Tibial artery (tissue), 4 donors: ENCODE measurements at regions not wholly inside any gene's neighbourhood (a gene's known extent, or its start where the extent isn't known, plus 50 kb on each side); places are given as distances from the start of the nearest gene placed in this dataset.

Source experiments
- DNase-seq, 2 donors: peaks; one replicate each; pipeline ENCODE4 v3.0.0-alpha.2; 2019
- H3K27ac ChIP-seq, 2 donors: fragments of 200-600 bp; sonication (generic) in 1 of 2; 1 replicate in 1 of 2; 2 replicates in 1 of 2; pipeline ENCODE4 v1.5.1; 2018 to 2019; ENCODE audit warnings: mild to moderate bottlenecking in 1 of 2
- H3K27me3 ChIP-seq, 2 donors: fragments of 200-600 bp; sonication (generic) in 1 of 2; one replicate each; pipeline versions ENCODE4 v1.5.1 to v1.6.0; 2016 to 2019
- H3K36me3 ChIP-seq, 3 donors: fragments of 200-600 bp; sonication (generic) in 2 of 3; one replicate each; pipeline ENCODE4 v1.5.1; 2016 to 2019; ENCODE audit warnings: mild to moderate bottlenecking in 2 of 3
- H3K4me1 ChIP-seq, 4 donors: fragments of 200-600 bp; sonication (generic) in 2 of 4; 1 replicate in 3 of 4; 2 replicates in 1 of 4; pipeline ENCODE4 v1.5.1; 2016 to 2019
- H3K4me3 ChIP-seq, 2 donors: fragments of 200-600 bp; sonication (generic) in 1 of 2; 1 replicate in 1 of 2; 2 replicates in 1 of 2; pipeline ENCODE4 v1.5.1; 2018 to 2019; ENCODE audit warnings: mild to moderate bottlenecking in 2 of 2
- H3K9me3 ChIP-seq, 3 donors: fragments of 200-600 bp; sonication (generic) in 1 of 3; one replicate each; pipeline ENCODE4 v1.5.1; 2016 to 2019
- intact Hi-C: fragments of 100-400 bp; cut with DNase I; formaldehyde crosslinking; loops from one replicate; pipeline ENCODE4 v1.15.0; 2023; ENCODE audit warnings: low total_unique reads
- TF ChIP-seq, protein P1 (sequence below), 2 experiments: fragments of 200-600 bp in 1 of 2; fragments of 450-650 bp in 1 of 2; IDR thresholded peaks; one replicate each; pipeline ENCODE4 v1.5.1; 2017 to 2019; ENCODE audit warnings: antibody characterized with exemption in 2 of 2, mild to moderate bottlenecking in 1 of 2, moderate library complexity in 1 of 2

DNA sequence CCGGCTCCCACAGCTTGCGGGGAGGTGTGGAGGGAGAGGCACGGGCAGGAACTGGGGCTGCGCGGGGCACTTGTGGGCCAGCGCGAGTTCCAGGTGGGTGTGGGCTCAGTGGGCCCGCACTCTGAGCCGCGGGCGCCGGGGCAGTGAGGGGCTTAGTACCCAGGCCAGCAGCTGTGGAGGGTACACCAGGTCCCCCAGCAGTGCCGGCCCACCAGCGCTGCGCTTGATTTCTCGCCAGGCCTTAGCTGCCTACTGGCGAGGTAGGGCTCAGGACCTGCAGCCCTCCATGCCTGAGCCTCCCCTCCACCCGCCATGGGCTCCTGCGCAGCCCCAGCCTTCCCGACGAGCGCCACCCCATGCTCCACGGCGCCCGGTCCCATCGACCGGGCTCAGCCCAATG is 337.9 kb upstream of the ACVR2A start:
- Histone ChIP-seq H3K27me3 (no peaks in the 10 kb centered on the region), H3K4me1 (peaks cover 0 to 7% (median 5%) of the 10 kb centered on the region in 4 donors), H3K36me3 (no peaks in the 10 kb centered on the region), H3K4me3 (no peak overlapping the region), H3K27ac (no peak overlapping the region), H3K9me3 (no peaks in the 10 kb centered on the region)
- intact Hi-C loops: no loop called here
- DNase-seq: no peak
- TF ChIP-seq, protein P1, sequence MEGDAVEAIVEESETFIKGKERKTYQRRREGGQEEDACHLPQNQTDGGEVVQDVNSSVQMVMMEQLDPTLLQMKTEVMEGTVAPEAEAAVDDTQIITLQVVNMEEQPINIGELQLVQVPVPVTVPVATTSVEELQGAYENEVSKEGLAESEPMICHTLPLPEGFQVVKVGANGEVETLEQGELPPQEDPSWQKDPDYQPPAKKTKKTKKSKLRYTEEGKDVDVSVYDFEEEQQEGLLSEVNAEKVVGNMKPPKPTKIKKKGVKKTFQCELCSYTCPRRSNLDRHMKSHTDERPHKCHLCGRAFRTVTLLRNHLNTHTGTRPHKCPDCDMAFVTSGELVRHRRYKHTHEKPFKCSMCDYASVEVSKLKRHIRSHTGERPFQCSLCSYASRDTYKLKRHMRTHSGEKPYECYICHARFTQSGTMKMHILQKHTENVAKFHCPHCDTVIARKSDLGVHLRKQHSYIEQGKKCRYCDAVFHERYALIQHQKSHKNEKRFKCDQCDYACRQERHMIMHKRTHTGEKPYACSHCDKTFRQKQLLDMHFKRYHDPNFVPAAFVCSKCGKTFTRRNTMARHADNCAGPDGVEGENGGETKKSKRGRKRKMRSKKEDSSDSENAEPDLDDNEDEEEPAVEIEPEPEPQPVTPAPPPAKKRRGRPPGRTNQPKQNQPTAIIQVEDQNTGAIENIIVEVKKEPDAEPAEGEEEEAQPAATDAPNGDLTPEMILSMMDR (IDR thresholded peaks at IDR 0.05): no peak

DNA sequence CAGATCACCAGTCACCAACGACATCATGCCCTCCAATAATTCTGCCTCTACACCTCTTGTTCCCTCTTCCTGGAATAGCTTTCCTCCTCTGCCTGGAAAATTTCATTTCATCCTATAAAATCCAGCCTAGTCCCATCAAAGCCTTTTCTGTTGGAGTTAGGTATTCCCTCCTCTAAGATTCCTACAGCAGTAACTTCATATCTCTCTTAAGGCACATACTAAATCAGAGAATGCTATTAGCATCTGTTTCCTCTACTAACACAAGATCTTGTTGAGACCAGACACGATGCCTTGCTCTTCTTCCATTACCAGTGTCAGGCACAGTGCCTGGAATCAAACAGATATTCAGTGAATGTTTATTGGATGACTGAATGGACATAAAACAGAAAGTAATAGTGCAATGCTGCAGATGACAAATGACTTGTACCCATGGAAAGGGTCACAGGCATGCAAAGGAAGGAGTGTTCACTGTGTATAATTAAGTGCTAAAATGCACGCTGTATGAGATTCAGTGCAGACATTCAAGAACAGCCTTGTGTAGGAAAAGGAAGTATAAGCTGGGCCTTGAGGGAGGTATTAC is 342.0 kb upstream of the ACVR2A start:
- no peaks in the 10 kb centered on the region for H3K9me3 ChIP-seq
- TF ChIP-seq, protein P1 (IDR thresholded peaks at IDR 0.05): no peak
- H3K4me1 ChIP-seq: no peaks in the 10 kb centered on the region
- intact Hi-C loops: no loop called here
- no peak overlapping the region for H3K4me3 ChIP-seq
- DNase-seq: no peak
- H3K27ac ChIP-seq: no peak overlapping the region
- no peaks in the 10 kb centered on the region for H3K27me3 ChIP-seq
- H3K36me3 ChIP-seq: no peaks in the 10 kb centered on the region

DNA sequence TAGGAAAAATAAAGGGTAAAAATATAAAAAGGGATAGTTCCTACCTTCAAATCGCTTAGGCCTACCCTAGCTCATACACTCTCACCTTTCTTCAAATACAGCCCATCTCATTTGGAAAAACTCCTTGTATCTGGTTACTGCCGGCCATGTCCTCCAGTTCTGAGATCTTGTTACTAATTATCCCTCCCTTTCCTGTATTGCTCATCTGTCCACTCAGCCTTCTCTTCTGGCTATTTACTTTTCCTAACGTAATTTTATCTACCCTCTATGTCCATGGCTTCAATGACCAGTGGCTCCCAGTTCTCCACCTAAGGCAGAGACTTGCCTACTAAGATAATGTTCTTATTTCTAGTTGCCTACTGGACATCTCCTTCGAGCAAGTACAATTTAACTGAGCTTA is 342.9 kb upstream of the ACVR2A start:
- H3K36me3 ChIP-seq: no peaks in the 10 kb centered on the region
- no peaks in the 10 kb centered on the region for H3K9me3 ChIP-seq
- H3K4me1 ChIP-seq: no peaks in the 10 kb centered on the region
- intact Hi-C loops: no loop called here
- H3K27me3 ChIP-seq: no peaks in the 10 kb centered on the region
- H3K27ac ChIP-seq: no peak overlapping the region
- no peak for DNase-seq
- no peak overlapping the region for H3K4me3 ChIP-seq
- TF ChIP-seq, protein P1 (IDR thresholded peaks at IDR 0.05): no peak

DNA sequence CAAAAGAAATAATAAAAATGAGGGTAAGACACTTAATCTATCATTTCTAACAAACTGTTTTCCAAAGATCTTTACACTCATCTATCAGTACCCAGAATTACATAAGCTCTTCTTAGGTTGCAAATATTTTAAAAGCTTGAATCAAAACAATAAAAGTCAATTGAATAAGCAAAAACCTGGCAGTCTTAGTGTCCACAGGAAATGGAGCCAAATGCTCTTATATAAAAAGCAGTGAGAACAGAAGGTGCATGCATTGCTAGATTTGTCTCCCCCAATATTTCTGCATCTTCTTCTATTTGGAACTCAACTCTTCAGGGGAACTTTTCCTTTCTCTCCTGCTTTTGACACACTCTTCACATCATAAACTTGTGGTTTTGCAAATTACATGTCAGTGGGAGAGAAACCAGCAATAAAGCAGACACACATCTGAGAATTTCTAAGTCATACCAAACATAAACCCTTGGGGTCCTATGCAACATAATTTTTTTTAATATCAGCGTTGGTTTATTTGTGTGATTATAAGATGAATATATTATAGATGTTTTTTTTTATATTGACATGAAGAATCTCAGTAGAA is 343.9 kb upstream of the ACVR2A start:
- Histone ChIP-seq H3K27ac (no peak overlapping the region), H3K4me1 (no peaks in the 10 kb centered on the region), H3K9me3 (no peaks in the 10 kb centered on the region), H3K4me3 (no peak overlapping the region), H3K27me3 (no peaks in the 10 kb centered on the region), H3K36me3 (no peaks in the 10 kb centered on the region)
- DNase-seq: no peak
- intact Hi-C loops: no loop called here
- TF ChIP-seq, protein P1 (IDR thresholded peaks at IDR 0.05): no peak

DNA sequence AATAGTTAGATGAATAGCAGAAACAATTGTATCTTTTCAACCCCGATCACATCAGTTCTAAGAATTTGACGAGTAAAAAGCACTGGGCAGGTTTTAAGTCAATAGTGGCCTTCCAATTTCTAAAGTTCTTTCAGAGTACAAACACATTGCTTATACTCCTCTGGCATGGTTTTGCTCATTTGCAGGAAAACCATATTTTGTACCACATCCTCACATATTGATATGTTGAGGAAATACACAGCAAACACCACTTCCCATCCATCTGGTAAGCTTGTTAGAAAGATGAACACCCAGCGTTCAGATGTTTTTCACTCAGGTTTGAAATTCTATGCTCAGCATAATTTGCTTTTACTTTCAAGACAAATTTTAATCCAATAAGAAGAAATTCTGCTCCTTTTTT is 344.6 kb upstream of the ACVR2A start:
- H3K4me3 ChIP-seq: no peak overlapping the region
- no peaks in the 10 kb centered on the region for H3K27me3 ChIP-seq
- H3K9me3 ChIP-seq: no peaks in the 10 kb centered on the region
- H3K27ac ChIP-seq: no peak overlapping the region
- H3K4me1 ChIP-seq: no peaks in the 10 kb centered on the region
- TF ChIP-seq, protein P1 (IDR thresholded peaks at IDR 0.05): no peak
- intact Hi-C loops: no loop called here
- H3K36me3 ChIP-seq: no peaks in the 10 kb centered on the region
- no peak for DNase-seq
